ENCODE measurements at regions not wholly inside any gene's neighbourhood (a gene's known extent, or its start where the extent isn't known, plus 50 kb on each side); places are given as distances from the start of the nearest gene placed in this dataset.

GRCh38 chr3:118380576-118380975 is 654.1 kb downstream of the IGSF11 start:
- no peak for DNase-seq
- H3K79me1 ChIP-seq (replicated peaks; ENCODE audit: low read length, poor library complexity, severe bottlenecking) = no peaks in the 10 kb centered on the region
- H2BK15ac ChIP-seq (ENCODE audit: low read depth, poor library complexity, severe bottlenecking) = no peak overlapping the region
- H2BK5ac ChIP-seq (ENCODE audit: low read depth, low read length, poor library complexity, severe bottlenecking) = no peak overlapping the region
- H3K23ac ChIP-seq (ENCODE audit: low read length in 2 of 2) = no peak overlapping the region
- H3K14ac ChIP-seq (ENCODE audit: low read length in 2 of 2) = no peak overlapping the region
- H3K4me2 ChIP-seq (ENCODE audit: low read length, poor library complexity, severe bottlenecking) = no peak overlapping the region
- no CpG with 5 or more reads among the region's 2 CpGs for WGBS
- no peaks in the 10 kb centered on the region for H3K4me1 ChIP-seq (ENCODE audit: control insufficient read depth, insufficient read depth, low read depth, low read length)
- H3K27ac ChIP-seq (ENCODE audit: low read length, poor library complexity, severe bottlenecking) = no peak overlapping the region
- H3K9ac ChIP-seq (ENCODE audit: low read length) = no peak overlapping the region
- H3K27me3 ChIP-seq (ENCODE audit: control insufficient read depth in 1 of 2, insufficient read depth in 1 of 2, low read length in 2 of 2) = no peaks in the 10 kb centered on the region
- no peak overlapping the region for H2BK120ac ChIP-seq (ENCODE audit: low read depth, low read length)
- peaks cover 4% of the 10 kb centered on the region for H3K9me3 ChIP-seq (ENCODE audit: control insufficient read depth, low read length)
- no peak overlapping the region for H3K4ac ChIP-seq (ENCODE audit: low read depth in 1 of 2, low read length in 2 of 2)
- no peak overlapping the region for H3K4me3 ChIP-seq (ENCODE audit: insufficient read depth in 1 of 2, low read depth in 1 of 2, low read length in 2 of 2)
- no peak overlapping the region for H2AFZ ChIP-seq (ENCODE audit: low read depth, low read length)
- no peak overlapping the region for H4K8ac ChIP-seq (ENCODE audit: low read length)
- no peak overlapping the region for H2BK12ac ChIP-seq (ENCODE audit: low read length in 2 of 2)
- no peak overlapping the region for H2AK5ac ChIP-seq (ENCODE audit: low read length, severe bottlenecking)
- no peak overlapping the region for H4K91ac ChIP-seq (ENCODE audit: low read length)
- no peak overlapping the region for H3K18ac ChIP-seq (ENCODE audit: low read depth in 1 of 2, low read length in 2 of 2)
- H3K36me3 ChIP-seq (ENCODE audit: control insufficient read depth in 1 of 2, insufficient read depth in 2 of 2, low read depth in 1 of 2, low read length in 2 of 2) = no peaks in the 10 kb centered on the region

GRCh38 chr3:118396491-118396890 is 638.2 kb downstream of the IGSF11 start:
- H3K4me3 ChIP-seq (ENCODE audit: insufficient read depth in 1 of 2, low read depth in 1 of 2, low read length in 2 of 2) = no peak overlapping the region
- H4K8ac ChIP-seq (ENCODE audit: low read length) = no peak overlapping the region
- WGBS = 64% methylated on average over 1 of the region's 1 CpG
- H3K9ac ChIP-seq (ENCODE audit: low read length) = no peak overlapping the region
- H3K4ac ChIP-seq (ENCODE audit: low read depth in 1 of 2, low read length in 2 of 2) = no peak overlapping the region
- no peak overlapping the region for H3K18ac ChIP-seq (ENCODE audit: low read depth in 1 of 2, low read length in 2 of 2)
- H2BK15ac ChIP-seq (ENCODE audit: low read depth, poor library complexity, severe bottlenecking) = no peak overlapping the region
- H3K79me1 ChIP-seq (replicated peaks; ENCODE audit: low read length, poor library complexity, severe bottlenecking) = no peaks in the 10 kb centered on the region
- no peak overlapping the region for H2BK12ac ChIP-seq (ENCODE audit: low read length in 2 of 2)
- H3K4me1 ChIP-seq (ENCODE audit: control insufficient read depth, insufficient read depth, low read depth, low read length) = no peaks in the 10 kb centered on the region
- no peak overlapping the region for H2BK120ac ChIP-seq (ENCODE audit: low read depth, low read length)
- peaks cover 3% of the 10 kb centered on the region for H3K9me3 ChIP-seq (ENCODE audit: control insufficient read depth, low read length)
- H3K14ac ChIP-seq (ENCODE audit: low read length in 2 of 2) = no peak overlapping the region
- no peaks in the 10 kb centered on the region for H3K36me3 ChIP-seq (ENCODE audit: control insufficient read depth in 1 of 2, insufficient read depth in 2 of 2, low read depth in 1 of 2, low read length in 2 of 2)
- no peak overlapping the region for H4K91ac ChIP-seq (ENCODE audit: low read length)
- DNase-seq = no peak
- no peak overlapping the region for H3K4me2 ChIP-seq (ENCODE audit: low read length, poor library complexity, severe bottlenecking)
- no peak overlapping the region for H2BK5ac ChIP-seq (ENCODE audit: low read depth, low read length, poor library complexity, severe bottlenecking)
- no peak overlapping the region for H2AK5ac ChIP-seq (ENCODE audit: low read length, severe bottlenecking)
- H3K23ac ChIP-seq (ENCODE audit: low read length in 2 of 2) = no peak overlapping the region
- no peak overlapping the region for H3K27ac ChIP-seq (ENCODE audit: low read length, poor library complexity, severe bottlenecking)
- H2AFZ ChIP-seq (ENCODE audit: low read depth, low read length) = no peak overlapping the region
- H3K27me3 ChIP-seq (ENCODE audit: control insufficient read depth in 1 of 2, insufficient read depth in 1 of 2, low read length in 2 of 2) = no peaks in the 10 kb centered on the region

GRCh38 chr3:118400086-118400485 is 634.6 kb downstream of the IGSF11 start:
- H3K79me1 ChIP-seq (replicated peaks; ENCODE audit: low read length, poor library complexity, severe bottlenecking) = no peaks in the 10 kb centered on the region
- no peak overlapping the region for H2BK12ac ChIP-seq (ENCODE audit: low read length in 2 of 2)
- H4K91ac ChIP-seq (ENCODE audit: low read length) = no peak overlapping the region
- H3K4ac ChIP-seq (ENCODE audit: low read depth in 1 of 2, low read length in 2 of 2) = no peak overlapping the region
- no peak overlapping the region for H3K9ac ChIP-seq (ENCODE audit: low read length)
- no peak overlapping the region for H2BK5ac ChIP-seq (ENCODE audit: low read depth, low read length, poor library complexity, severe bottlenecking)
- no peaks in the 10 kb centered on the region for H3K27me3 ChIP-seq (ENCODE audit: control insufficient read depth in 1 of 2, insufficient read depth in 1 of 2, low read length in 2 of 2)
- no peaks in the 10 kb centered on the region for H3K36me3 ChIP-seq (ENCODE audit: control insufficient read depth in 1 of 2, insufficient read depth in 2 of 2, low read depth in 1 of 2, low read length in 2 of 2)
- no peak overlapping the region for H3K4me2 ChIP-seq (ENCODE audit: low read length, poor library complexity, severe bottlenecking)
- no peak overlapping the region for H4K8ac ChIP-seq (ENCODE audit: low read length)
- 87% methylated on average over 1 of the region's 2 CpGs for WGBS
- H3K4me3 ChIP-seq (ENCODE audit: insufficient read depth in 1 of 2, low read depth in 1 of 2, low read length in 2 of 2) = no peak overlapping the region
- no peak overlapping the region for H2BK15ac ChIP-seq (ENCODE audit: low read depth, poor library complexity, severe bottlenecking)
- H2BK120ac ChIP-seq (ENCODE audit: low read depth, low read length) = no peak overlapping the region
- H2AK5ac ChIP-seq (ENCODE audit: low read length, severe bottlenecking) = no peak overlapping the region
- no peak overlapping the region for H2AFZ ChIP-seq (ENCODE audit: low read depth, low read length)
- no peaks in the 10 kb centered on the region for H3K4me1 ChIP-seq (ENCODE audit: control insufficient read depth, insufficient read depth, low read depth, low read length)
- H3K23ac ChIP-seq (ENCODE audit: low read length in 2 of 2) = no peak overlapping the region
- H3K18ac ChIP-seq (ENCODE audit: low read depth in 1 of 2, low read length in 2 of 2) = no peak overlapping the region
- no peak overlapping the region for H3K27ac ChIP-seq (ENCODE audit: low read length, poor library complexity, severe bottlenecking)
- H3K9me3 ChIP-seq (ENCODE audit: control insufficient read depth, low read length) = peaks cover 3% of the 10 kb centered on the region
- DNase-seq = no peak
- H3K14ac ChIP-seq (ENCODE audit: low read length in 2 of 2) = no peak overlapping the region

- peaks cover 3% of the 10 kb centered on the region for H3K9me3 ChIP-seq (ENCODE audit: control insufficient read depth, low read length)
- no peaks in the 10 kb centered on the region for H3K27me3 ChIP-seq (ENCODE audit: control insufficient read depth in 1 of 2, insufficient read depth in 1 of 2, low read length in 2 of 2)
- H2BK5ac ChIP-seq (ENCODE audit: low read depth, low read length, poor library complexity, severe bottlenecking) = no peak overlapping the region
- no peak overlapping the region for H4K8ac ChIP-seq (ENCODE audit: low read length)
- H3K9ac ChIP-seq (ENCODE audit: low read length) = no peak overlapping the region
- H2AFZ ChIP-seq (ENCODE audit: low read depth, low read length) = no peak overlapping the region
- no peak overlapping the region for H4K91ac ChIP-seq (ENCODE audit: low read length)
- no peak overlapping the region for H3K18ac ChIP-seq (ENCODE audit: low read depth in 1 of 2, low read length in 2 of 2)
- no CpG with 5 or more reads among the region's 1 CpG for WGBS
- no peak overlapping the region for H3K14ac ChIP-seq (ENCODE audit: low read length in 2 of 2)
- no peak overlapping the region for H3K23ac ChIP-seq (ENCODE audit: low read length in 2 of 2)
- no peaks in the 10 kb centered on the region for H3K79me1 ChIP-seq (replicated peaks; ENCODE audit: low read length, poor library complexity, severe bottlenecking)
- H3K27ac ChIP-seq (ENCODE audit: low read length, poor library complexity, severe bottlenecking) = no peak overlapping the region
- no peak overlapping the region for H3K4ac ChIP-seq (ENCODE audit: low read depth in 1 of 2, low read length in 2 of 2)
- no peak overlapping the region for H2BK12ac ChIP-seq (ENCODE audit: low read length in 2 of 2)
- H3K4me2 ChIP-seq (ENCODE audit: low read length, poor library complexity, severe bottlenecking) = no peak overlapping the region
- no peak overlapping the region for H2BK120ac ChIP-seq (ENCODE audit: low read depth, low read length)
- H3K36me3 ChIP-seq (ENCODE audit: control insufficient read depth in 1 of 2, insufficient read depth in 2 of 2, low read depth in 1 of 2, low read length in 2 of 2) = no peaks in the 10 kb centered on the region
- H3K4me3 ChIP-seq (ENCODE audit: insufficient read depth in 1 of 2, low read depth in 1 of 2, low read length in 2 of 2) = no peak overlapping the region
- DNase-seq = no peak
- no peak overlapping the region for H2AK5ac ChIP-seq (ENCODE audit: low read length, severe bottlenecking)
- no peak overlapping the region for H2BK15ac ChIP-seq (ENCODE audit: low read depth, poor library complexity, severe bottlenecking)
- H3K4me1 ChIP-seq (ENCODE audit: control insufficient read depth, insufficient read depth, low read depth, low read length) = no peaks in the 10 kb centered on the region
Observed at GRCh38 chr3:118400886-118401285, 633.8 kb downstream of the IGSF11 start.

All from mesenchymal stem cell (in vitro differentiated cells and primary cell).